ENCODE measurements at regions not wholly inside any gene's neighbourhood (a gene's known extent, or its start where the extent isn't known, plus 50 kb on each side); places are given as distances from the start of the nearest gene placed in this dataset.
"Not testable (repeated sequence)": the region's sequence is repeated elsewhere in the genome, so short reads cannot be mapped to it uniquely, and the experiment has no call there.

- Histone ChIP-seq H3K4me1 (ENCODE audit: low read length) (no peaks in the 10 kb centered on the region), H3K27ac (ENCODE audit: low read length) (no peak overlapping the region), H3K4me3 (ENCODE audit: low read length) (no peak overlapping the region), H3K36me3 (replicated peaks; ENCODE audit: insufficient read depth, low read length) (no peaks in the 10 kb centered on the region), H3K79me2 (ENCODE audit: low read length) (no peaks in the 10 kb centered on the region), H3K9me2 (replicated peaks; ENCODE audit: insufficient read depth, low read length) (no peaks in the 10 kb centered on the region), H3K27me3 (replicated peaks; ENCODE audit: insufficient read depth, low read length) (no peaks in the 10 kb centered on the region), H3K9me3 (replicated peaks; ENCODE audit: insufficient read depth, low read length) (no peaks in the 10 kb centered on the region), H4K20me1 (ENCODE audit: insufficient read depth, low read length) (no peaks in the 10 kb centered on the region), H2AFZ (ENCODE audit: low read length) (no peak overlapping the region), H3K9ac (ENCODE audit: low read length) (no peak overlapping the region), H3F3A (ENCODE audit: insufficient read depth, low read length) (no peaks in the 10 kb centered on the region), H3K4me2 (ENCODE audit: low read depth, low read length) (no peak overlapping the region)
- DNase-seq, result no peak
- TF ChIP-seq CTCF (IDR thresholded peaks at IDR 0.05; ENCODE audit: low read length) (no peak), EZH2phosphoT487 (IDR thresholded peaks at IDR 0.05; ENCODE audit: low read length) (no peak), EZH2 (optimal IDR thresholded peaks at IDR 0.05; ENCODE audit: low read depth, low read length) (no peak)
Observed at GRCh38 chr7:17044861-17045260, 163.1 kb upstream of the AGR3 start.

- Histone ChIP-seq H3K9ac (ENCODE audit: low read length) (no peak overlapping the region), H3K27ac (ENCODE audit: low read length) (no peak overlapping the region), H3K4me1 (ENCODE audit: low read length) (no peaks in the 10 kb centered on the region), H3K9me3 (replicated peaks; ENCODE audit: insufficient read depth, low read length) (no peaks in the 10 kb centered on the region), H3K4me2 (ENCODE audit: low read depth, low read length) (no peak overlapping the region), H3K27me3 (replicated peaks; ENCODE audit: insufficient read depth, low read length) (no peaks in the 10 kb centered on the region), H3F3A (ENCODE audit: insufficient read depth, low read length) (no peaks in the 10 kb centered on the region), H3K9me2 (replicated peaks; ENCODE audit: insufficient read depth, low read length) (no peaks in the 10 kb centered on the region), H3K79me2 (ENCODE audit: low read length) (no peaks in the 10 kb centered on the region), H4K20me1 (ENCODE audit: insufficient read depth, low read length) (no peaks in the 10 kb centered on the region), H3K36me3 (replicated peaks; ENCODE audit: insufficient read depth, low read length) (no peaks in the 10 kb centered on the region), H2AFZ (ENCODE audit: low read length) (no peak overlapping the region), H3K4me3 (ENCODE audit: low read length) (no peak overlapping the region)
- no peak for DNase-seq
- TF ChIP-seq CTCF (IDR thresholded peaks at IDR 0.05; ENCODE audit: low read length) (no peak), EZH2 (optimal IDR thresholded peaks at IDR 0.05; ENCODE audit: low read depth, low read length) (no peak), EZH2phosphoT487 (IDR thresholded peaks at IDR 0.05; ENCODE audit: low read length) (no peak)
Observed at GRCh38 chr7:17046259-17046658, 164.5 kb upstream of the AGR3 start.

- Histone ChIP-seq H2AFZ (ENCODE audit: low read length) (no peak overlapping the region), H3K4me1 (ENCODE audit: low read length) (no peaks in the 10 kb centered on the region), H3K36me3 (replicated peaks; ENCODE audit: insufficient read depth, low read length) (no peaks in the 10 kb centered on the region), H4K20me1 (ENCODE audit: insufficient read depth, low read length) (no peaks in the 10 kb centered on the region), H3K9me2 (replicated peaks; ENCODE audit: insufficient read depth, low read length) (no peaks in the 10 kb centered on the region), H3K4me2 (ENCODE audit: low read depth, low read length) (no peak overlapping the region), H3K79me2 (ENCODE audit: low read length) (no peaks in the 10 kb centered on the region), H3F3A (ENCODE audit: insufficient read depth, low read length) (no peaks in the 10 kb centered on the region), H3K27ac (ENCODE audit: low read length) (no peak overlapping the region), H3K4me3 (ENCODE audit: low read length) (no peak overlapping the region), H3K9ac (ENCODE audit: low read length) (no peak overlapping the region), H3K9me3 (replicated peaks; ENCODE audit: insufficient read depth, low read length) (no peaks in the 10 kb centered on the region), H3K27me3 (replicated peaks; ENCODE audit: insufficient read depth, low read length) (no peaks in the 10 kb centered on the region)
- no peak for TF ChIP-seq CTCF (IDR thresholded peaks at IDR 0.05; ENCODE audit: low read length)
- no peak for TF ChIP-seq EZH2 (optimal IDR thresholded peaks at IDR 0.05; ENCODE audit: low read depth, low read length)
- TF ChIP-seq EZH2phosphoT487 (IDR thresholded peaks at IDR 0.05; ENCODE audit: low read length), result no peak
- no peak for DNase-seq
Observed at GRCh38 chr7:17046666-17047065, 164.9 kb upstream of the AGR3 start.

GRCh38 chr7:17053164-17053563 lies 171.4 kb upstream of the AGR3 start:
- not testable (repeated sequence) for DNase-seq; H3K9me3 ChIP-seq (replicated peaks; ENCODE audit: insufficient read depth, low read length); H3K4me1 ChIP-seq (ENCODE audit: low read length)

More at GRCh38 chr7:17053164-17053563, 171.4 kb upstream of the AGR3 start:
- not testable (repeated sequence) for H3K9me2 ChIP-seq (replicated peaks; ENCODE audit: insufficient read depth, low read length); H3K4me3 ChIP-seq (ENCODE audit: low read length); H4K20me1 ChIP-seq (ENCODE audit: insufficient read depth, low read length); H3K27ac ChIP-seq (ENCODE audit: low read length); H3K79me2 ChIP-seq (ENCODE audit: low read length); H3K36me3 ChIP-seq (replicated peaks; ENCODE audit: insufficient read depth, low read length); H3K9ac ChIP-seq (ENCODE audit: low read length); H3K27me3 ChIP-seq (replicated peaks; ENCODE audit: insufficient read depth, low read length); H3K4me2 ChIP-seq (ENCODE audit: low read depth, low read length); H3F3A ChIP-seq (ENCODE audit: insufficient read depth, low read length); H2AFZ ChIP-seq (ENCODE audit: low read length)

Data from MM.1S (cell line).